ENCODE measurements at regions not wholly inside any gene's neighbourhood (a gene's known extent, or its start where the extent isn't known, plus 50 kb on each side); places are given as distances from the start of the nearest gene placed in this dataset.

- TF ChIP-seq CTCF (IDR thresholded peaks at IDR 0.05; ENCODE audit: low read length) = no peak
- no peak for TF ChIP-seq EZH2 (optimal IDR thresholded peaks at IDR 0.05; ENCODE audit: low read depth, low read length)
- no peak for TF ChIP-seq EZH2phosphoT487 (IDR thresholded peaks at IDR 0.05; ENCODE audit: low read length)
These were observed 437.7 kb downstream of the PMP22 start for GRCh38 chr17:14827396-14827919.
